ENCODE measurements at regions not wholly inside any gene's neighbourhood (a gene's known extent, or its start where the extent isn't known, plus 50 kb on each side); places are given as distances from the start of the nearest gene placed in this dataset.
A peak's percentile ranks its signal among the peaks of the same experiment; 100 is the strongest.

DNA sequence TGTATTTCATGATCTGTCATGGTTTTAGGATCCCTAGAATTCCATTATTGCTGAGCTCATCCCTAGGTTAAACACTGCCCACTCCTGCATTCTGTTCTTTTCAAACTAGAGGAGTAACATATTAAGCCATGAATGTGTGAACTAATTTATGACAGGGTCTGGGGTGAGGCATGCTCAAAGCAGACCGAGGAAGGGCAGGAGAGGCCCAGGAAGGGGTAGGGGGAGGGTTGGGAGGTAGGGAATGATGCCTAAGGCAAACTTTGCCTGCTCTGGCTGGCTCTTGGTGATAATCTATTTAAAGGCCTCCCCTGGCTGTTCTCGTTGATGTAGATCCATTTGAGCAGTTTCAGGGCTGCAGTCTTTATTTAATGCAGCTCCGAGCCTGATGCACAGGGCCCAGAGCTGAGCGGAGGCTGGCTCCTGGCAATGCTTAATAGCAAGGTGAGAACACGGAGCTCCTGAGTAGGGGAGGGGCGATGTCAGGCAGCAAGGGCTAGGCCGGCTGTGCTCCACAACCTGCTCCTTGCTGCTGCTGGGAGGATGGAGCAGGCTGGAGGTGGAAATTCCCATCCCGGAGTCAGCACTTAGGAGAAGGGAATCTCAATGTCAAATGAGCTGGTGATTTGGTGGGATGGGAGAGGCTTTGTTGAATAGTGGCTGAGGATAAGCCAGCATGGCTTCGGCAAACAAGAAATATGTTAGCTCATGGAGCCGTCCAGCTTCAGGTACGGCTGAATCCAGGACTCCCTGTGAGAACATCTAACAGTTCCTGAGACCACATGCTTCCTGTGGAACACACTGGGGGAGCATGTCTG is 73.2 kb upstream of the UNC5A start:
- no peaks in the 10 kb centered on the region for H3K9me3 Mint-ChIP-seq
- H3K36me3 Mint-ChIP-seq (ENCODE audit: insufficient read depth in 2 of 2): no peaks in the 10 kb centered on the region
- peaks cover 28% of the 10 kb centered on the region for H3K27me3 Mint-ChIP-seq (ENCODE audit: low read depth)
- no peak for ATAC-seq (replicated peaks in 1 of 2)
- H3K4me1 Mint-ChIP-seq (ENCODE audit: low read depth): no peaks in the 10 kb centered on the region
- no peak overlapping the region for H3K27ac Mint-ChIP-seq
- H3K4me3 Mint-ChIP-seq: no peak overlapping the region
- DNase-seq: no peak

DNA sequence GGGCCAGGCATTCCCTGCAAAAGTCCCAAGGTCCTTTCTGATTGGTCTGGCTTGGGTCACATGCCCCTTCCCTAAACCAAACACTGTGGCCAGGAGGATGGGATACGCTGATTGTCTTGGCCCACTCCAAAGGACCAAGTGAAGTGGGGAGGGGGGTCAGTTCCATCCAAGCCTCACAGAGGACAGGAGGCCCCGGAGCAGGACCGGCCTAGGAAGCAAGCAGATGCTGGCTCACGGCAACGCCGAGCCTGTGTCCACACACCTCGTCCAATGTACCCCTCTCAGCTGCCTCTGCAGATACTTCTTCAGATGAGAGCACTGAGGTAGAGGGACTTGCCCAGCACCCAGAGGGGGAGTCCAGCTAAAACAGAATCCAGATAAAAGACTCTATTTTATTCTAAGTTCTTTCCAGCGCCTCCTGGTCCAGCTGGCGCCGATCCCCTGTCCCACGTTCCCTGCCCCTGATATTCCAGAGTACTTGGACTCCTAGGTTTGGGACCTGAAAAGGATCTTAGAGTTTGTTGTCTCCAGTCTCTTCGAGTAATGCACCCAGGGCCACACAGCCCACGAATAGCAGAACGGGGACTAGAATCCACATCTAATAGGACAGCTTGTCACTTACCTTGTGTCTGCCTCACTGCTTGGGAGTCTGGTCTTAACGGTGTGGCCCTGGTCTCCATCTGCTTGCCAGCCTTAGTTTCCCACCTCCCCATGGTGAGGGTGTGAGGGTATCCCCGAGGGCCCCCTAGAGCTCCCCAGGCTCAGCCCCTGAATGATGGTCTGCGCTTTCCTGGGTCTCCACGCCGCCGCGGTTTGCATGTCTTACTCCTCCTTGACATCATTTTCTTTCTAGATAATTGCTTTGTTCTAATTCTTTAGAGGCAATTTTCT is 72.4 kb upstream of the UNC5A start:
- DNase-seq (no peak), ATAC-seq (replicated peaks in 1 of 2) (no peak)
- Mint-ChIP-seq H3K4me3 (no peak overlapping the region), H3K36me3 (ENCODE audit: insufficient read depth in 2 of 2) (no peaks in the 10 kb centered on the region), H3K27me3 (ENCODE audit: low read depth) (peaks cover 34% of the 10 kb centered on the region), H3K27ac (no peak overlapping the region), H3K4me1 (ENCODE audit: low read depth) (no peaks in the 10 kb centered on the region), H3K9me3 (no peaks in the 10 kb centered on the region)

GRCh38 chr5:176738637-176739250 is 71.6 kb upstream of the UNC5A start:
- no peak overlapping the region for H3K4me3 Mint-ChIP-seq
- ATAC-seq (replicated peaks in 1 of 2) (no peak), DNase-seq (no peak)
- H3K9me3 Mint-ChIP-seq: no peaks in the 10 kb centered on the region
- H3K27ac Mint-ChIP-seq: no peak overlapping the region
- peaks cover 3% of the 10 kb centered on the region for H3K4me1 Mint-ChIP-seq (ENCODE audit: low read depth)
- peaks cover 37% of the 10 kb centered on the region for H3K27me3 Mint-ChIP-seq (ENCODE audit: low read depth)
- no peaks in the 10 kb centered on the region for H3K36me3 Mint-ChIP-seq (ENCODE audit: insufficient read depth in 2 of 2)

DNA sequence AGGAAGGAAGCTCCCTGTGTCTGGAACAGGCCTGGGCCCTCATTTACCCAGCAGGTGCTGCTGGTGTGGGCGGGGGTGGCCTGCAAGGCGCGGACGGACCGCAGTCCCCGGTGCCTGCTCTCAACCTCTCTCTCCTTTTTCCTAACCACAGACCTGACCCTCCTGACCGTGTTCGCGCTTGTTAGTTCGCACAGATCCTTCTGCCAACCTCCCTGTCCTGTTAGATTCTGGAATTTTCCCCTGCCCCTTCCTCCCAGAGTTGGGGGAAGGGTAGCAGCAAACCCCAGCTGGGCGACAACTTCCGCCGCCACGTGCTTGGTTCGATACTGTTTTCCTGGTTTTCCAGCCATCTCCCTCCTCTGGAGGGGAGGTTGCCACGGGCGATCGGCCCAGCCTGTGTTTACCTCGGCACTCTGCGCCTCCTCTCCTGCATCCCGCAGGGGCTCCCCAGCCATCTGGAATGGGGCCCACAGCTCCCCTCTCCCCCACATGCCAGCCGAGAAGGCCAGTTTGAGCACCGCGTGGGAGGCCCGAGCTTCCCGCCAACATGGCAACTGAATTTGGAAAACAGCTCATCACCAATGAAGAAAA is 70.8 kb upstream of the UNC5A start:
- Mint-ChIP-seq H3K27me3 (ENCODE audit: low read depth) (peaks cover 45% of the 10 kb centered on the region), H3K4me3 (no peak overlapping the region), H3K4me1 (ENCODE audit: low read depth) (peaks cover 10% of the 10 kb centered on the region), H3K27ac (no peak overlapping the region), H3K9me3 (no peaks in the 10 kb centered on the region), H3K36me3 (ENCODE audit: insufficient read depth in 2 of 2) (no peaks in the 10 kb centered on the region)
- ATAC-seq (replicated peaks in 1 of 2) (no peak), DNase-seq (no peak)

- peaks cover 52% of the 10 kb centered on the region for H3K27me3 Mint-ChIP-seq (ENCODE audit: low read depth)
- no peaks in the 10 kb centered on the region for H3K36me3 Mint-ChIP-seq (ENCODE audit: insufficient read depth in 2 of 2)
- H3K4me1 Mint-ChIP-seq (ENCODE audit: low read depth): peaks cover 10% of the 10 kb centered on the region
- no peak overlapping the region for H3K27ac Mint-ChIP-seq
- no peak for ATAC-seq (replicated peaks in 1 of 2)
- H3K4me3 Mint-ChIP-seq: no peak overlapping the region
- no peaks in the 10 kb centered on the region for H3K9me3 Mint-ChIP-seq
- no peak for DNase-seq
Observed at GRCh38 chr5:176740131-176740701, 70.1 kb upstream of the UNC5A start.

DNA sequence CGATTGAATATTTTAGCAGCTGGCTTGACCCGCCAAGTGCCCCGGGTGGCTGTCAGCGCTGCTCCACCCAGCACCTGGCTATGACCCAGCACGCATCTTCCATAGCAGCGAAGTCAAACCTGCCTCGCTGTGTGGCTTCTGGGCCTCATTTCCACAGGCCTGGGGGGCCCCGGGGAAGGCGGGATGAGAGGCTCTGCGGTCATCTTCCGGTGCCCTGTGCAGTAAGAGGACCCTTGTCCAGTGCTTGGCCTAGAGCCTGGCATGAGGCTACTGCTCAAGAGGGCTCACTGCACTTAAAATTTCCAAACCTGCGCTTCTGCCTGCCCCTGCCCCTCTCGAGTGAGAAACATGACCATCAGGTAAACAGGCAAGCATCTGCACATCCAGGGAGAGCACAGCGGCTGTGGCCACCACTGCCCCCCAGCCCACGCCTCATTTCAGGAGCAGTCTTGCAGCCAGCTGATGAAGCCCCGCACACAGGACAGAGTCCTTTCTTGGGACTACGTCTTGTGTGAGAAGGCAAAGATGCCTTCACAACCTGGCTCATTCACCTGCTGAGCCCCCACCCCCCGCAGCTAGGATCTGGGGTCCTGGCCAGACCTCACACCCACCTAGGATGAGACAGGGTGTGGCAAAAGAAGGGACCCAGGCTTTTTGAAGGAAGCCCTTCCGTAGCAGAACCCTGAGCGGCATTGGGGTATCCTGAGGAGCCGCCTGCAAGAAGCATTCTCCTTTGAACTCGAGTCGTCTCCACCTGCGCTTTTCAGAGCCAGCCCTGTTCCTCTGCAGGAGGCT is 69.5 kb upstream of the UNC5A start:
- DNase-seq (no peak), ATAC-seq (replicated peaks in 1 of 2) (no peak)
- Mint-ChIP-seq H3K4me3 (no peak overlapping the region), H3K4me1 (ENCODE audit: low read depth) (peaks cover 15% of the 10 kb centered on the region), H3K36me3 (ENCODE audit: insufficient read depth in 2 of 2) (no peaks in the 10 kb centered on the region), H3K27me3 (ENCODE audit: low read depth) (peaks cover 59% of the 10 kb centered on the region), H3K9me3 (no peaks in the 10 kb centered on the region), H3K27ac (no peak overlapping the region)

DNA sequence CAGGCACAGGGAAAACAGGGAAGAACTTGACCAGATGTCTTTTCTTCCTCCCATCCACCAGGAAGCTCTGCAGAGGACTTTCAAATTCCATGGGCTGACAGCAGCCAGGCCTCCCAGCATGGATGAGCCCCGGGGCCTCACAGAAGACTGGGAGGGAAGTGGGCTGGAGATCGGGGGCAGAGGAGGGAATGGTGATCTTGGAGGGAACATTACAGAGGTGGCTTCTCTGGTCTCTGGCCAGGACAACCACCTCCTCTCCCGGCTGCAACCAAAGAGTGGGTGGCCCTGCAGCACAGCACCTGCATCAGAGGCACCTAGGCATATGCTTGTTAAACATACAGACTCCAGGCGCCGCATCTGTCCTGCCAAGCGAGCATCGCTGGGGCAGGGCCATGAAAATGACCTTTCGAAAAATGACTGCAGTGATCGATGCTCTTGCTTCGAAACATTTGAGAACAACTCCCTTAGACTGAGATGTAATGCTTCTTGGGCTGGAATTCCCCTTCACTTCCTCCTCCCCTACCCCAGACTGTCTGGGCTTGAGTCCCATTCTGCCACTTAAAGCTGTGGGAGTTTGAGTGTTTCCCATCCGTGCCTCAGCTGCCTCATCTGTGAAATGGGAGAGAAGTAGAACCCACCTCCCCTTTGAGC is 68.7 kb upstream of the UNC5A start:
- Mint-ChIP-seq H3K4me3 (no peak overlapping the region), H3K4me1 (ENCODE audit: low read depth) (peaks cover 17% of the 10 kb centered on the region), H3K27ac (no peak overlapping the region), H3K36me3 (ENCODE audit: insufficient read depth in 2 of 2) (no peaks in the 10 kb centered on the region), H3K27me3 (ENCODE audit: low read depth) (peaks cover 65% of the 10 kb centered on the region), H3K9me3 (no peaks in the 10 kb centered on the region)
- DNase-seq: no peak
- ATAC-seq (replicated peaks in 1 of 2): no peak

- Mint-ChIP-seq H3K36me3 (ENCODE audit: insufficient read depth in 2 of 2) (no peaks in the 10 kb centered on the region), H3K9me3 (no peaks in the 10 kb centered on the region), H3K4me1 (ENCODE audit: low read depth) (peaks cover 17% of the 10 kb centered on the region), H3K4me3 (no peak overlapping the region), H3K27me3 (ENCODE audit: low read depth) (peaks cover 72% of the 10 kb centered on the region), H3K27ac (no peak overlapping the region)
- no peak for DNase-seq
- ATAC-seq (replicated peaks in 1 of 2): no peak
Observed at GRCh38 chr5:176742246-176743105, 67.9 kb upstream of the UNC5A start.

DNA sequence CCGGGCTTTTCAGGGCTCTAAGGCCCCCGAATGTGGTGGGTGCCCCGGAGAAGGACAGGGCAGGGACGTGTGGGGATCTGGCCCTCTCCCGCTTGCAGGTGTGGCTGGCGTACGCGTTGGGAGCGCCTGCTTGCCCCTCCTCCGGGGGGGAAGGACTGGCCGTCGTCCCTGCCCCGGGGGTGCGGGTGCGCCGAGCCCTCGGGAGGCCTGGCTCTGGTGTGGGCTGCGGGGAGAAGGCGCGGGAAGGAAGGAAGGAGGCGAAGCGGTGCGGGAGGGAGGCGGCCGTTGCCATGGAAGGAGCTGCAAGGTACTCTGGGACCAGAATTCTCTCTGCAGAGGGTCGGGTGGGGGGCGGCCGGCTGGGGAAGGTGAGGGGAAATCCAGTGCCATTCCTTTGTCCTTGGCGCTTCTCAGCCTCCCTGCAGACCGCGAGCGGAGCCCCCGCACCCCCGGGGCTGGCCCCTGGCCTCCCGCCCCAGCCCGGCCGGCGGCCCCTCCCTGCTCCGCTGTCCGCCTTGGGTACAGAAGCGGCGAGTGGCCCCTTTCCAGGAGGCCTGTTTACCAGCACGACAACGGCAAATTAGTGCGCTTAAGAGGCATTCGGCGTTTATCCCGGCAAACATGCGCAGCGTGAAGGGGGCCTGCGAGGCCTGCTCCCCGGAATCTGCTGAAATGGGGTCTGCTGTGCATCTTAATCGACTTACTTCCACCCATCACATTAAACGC is 67.1 kb upstream of the UNC5A start:
- H3K4me3 Mint-ChIP-seq: peak overlapping the region; percentile 20 to 41
- H3K27ac Mint-ChIP-seq: no peak overlapping the region
- DNase-seq (no peak), ATAC-seq (replicated peaks in 1 of 2) (no peak)
- H3K36me3 Mint-ChIP-seq (ENCODE audit: insufficient read depth in 2 of 2): no peaks in the 10 kb centered on the region
- H3K27me3 Mint-ChIP-seq (ENCODE audit: low read depth): peaks cover 71% of the 10 kb centered on the region
- H3K4me1 Mint-ChIP-seq (ENCODE audit: low read depth): peaks cover 17% of the 10 kb centered on the region
- no peaks in the 10 kb centered on the region for H3K9me3 Mint-ChIP-seq

DNA sequence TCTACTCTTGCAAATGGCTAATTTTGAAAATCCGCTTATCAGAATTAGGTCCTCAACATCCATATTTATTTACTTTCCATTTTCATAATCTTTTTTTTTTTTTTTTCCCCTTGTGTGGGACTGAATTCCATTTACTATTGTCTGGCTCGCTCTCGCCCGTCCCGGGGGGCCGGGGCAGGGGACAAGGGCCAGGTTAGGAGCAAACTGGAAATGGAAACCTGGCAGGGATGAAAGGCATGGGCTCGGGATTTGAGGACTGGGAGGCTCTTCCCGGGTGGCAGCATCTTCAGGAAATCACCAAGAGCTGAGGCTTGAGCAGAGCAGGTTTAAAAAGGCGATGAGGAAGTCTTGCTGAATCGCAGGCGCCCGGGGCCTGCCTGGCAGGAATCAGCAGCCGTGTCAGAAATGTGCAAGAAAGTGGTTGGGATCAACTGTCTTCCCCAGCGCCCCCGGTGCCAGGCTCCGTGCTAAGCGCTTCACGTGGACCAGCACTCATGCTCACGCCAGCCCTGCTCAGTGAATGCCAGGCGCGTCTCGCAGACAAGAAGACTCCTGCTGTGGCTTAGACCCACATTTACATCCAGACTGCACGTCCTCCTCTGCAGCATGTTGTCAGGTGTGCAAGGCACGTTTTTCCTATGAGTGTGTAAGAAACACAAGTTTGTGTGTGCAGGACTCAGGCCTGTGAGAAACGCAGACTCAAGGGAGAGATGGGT is 66.3 kb upstream of the UNC5A start:
- H3K36me3 Mint-ChIP-seq (ENCODE audit: insufficient read depth in 2 of 2): no peaks in the 10 kb centered on the region
- ATAC-seq (replicated peaks in 1 of 2) (no peak), DNase-seq (no peak)
- peaks cover 17% of the 10 kb centered on the region for H3K4me1 Mint-ChIP-seq (ENCODE audit: low read depth)
- H3K27ac Mint-ChIP-seq: no peak overlapping the region
- H3K4me3 Mint-ChIP-seq: peak overlapping the region; percentile 20 to 41
- H3K9me3 Mint-ChIP-seq: no peaks in the 10 kb centered on the region
- peaks cover 64% of the 10 kb centered on the region for H3K27me3 Mint-ChIP-seq (ENCODE audit: low read depth)

All from activated T-cell treated with anti-CD3 and anti-CD28 coated beads, Interleukin-2, amount 50 U/mL, for 72 hours (primary cell).